IPS-NIHi7 (cell line): ENCODE measurements at regions not wholly inside any gene's neighbourhood (a gene's known extent, or its start where the extent isn't known, plus 50 kb on each side); places are given as distances from the start of the nearest gene placed in this dataset.

Experiments
- DNase-seq: peaks from one replicate; pipeline ENCODE4 v3.0.0; 2012; ENCODE audit warnings: mixed read lengths; ENCODE audit errors: extremely low spot score

- no peak for DNase-seq
Observed at GRCh38 chr14:100638211-100638855, 51.1 kb upstream of the BEGAIN start.

GRCh38 chr14:100639280-100639679 lies 52.1 kb upstream of the BEGAIN start:
- DNase-seq = no peak

GRCh38 chr14:100640471-100641273 lies 53.5 kb upstream of the BEGAIN start:
- no peak for DNase-seq

- no peak for DNase-seq
Observed at GRCh38 chr14:100641274-100641860, 54.1 kb upstream of the BEGAIN start.

- DNase-seq = no peak
Observed at GRCh38 chr14:100643426-100643825, 56.2 kb upstream of the BEGAIN start.

GRCh38 chr14:100644383-100644782 lies 57.2 kb upstream of the BEGAIN start:
- no peak for DNase-seq

GRCh38 chr14:100644784-100645183 lies 57.6 kb upstream of the BEGAIN start:
- DNase-seq = no peak

- DNase-seq = peak; percentile 96
Observed at GRCh38 chr14:100645196-100645981, 58.2 kb upstream of the BEGAIN start.

- DNase-seq = no peak
Observed at GRCh38 chr14:100645982-100646314, 58.7 kb upstream of the BEGAIN start.

GRCh38 chr14:100648474-100649172 lies 61.4 kb upstream of the BEGAIN start:
- no peak for DNase-seq

GRCh38 chr14:100649173-100649519 lies 61.9 kb upstream of the BEGAIN start:
- DNase-seq = no peak

GRCh38 chr14:100651999-100652508 lies 64.8 kb upstream of the BEGAIN start:
- no peak for DNase-seq

- no peak for DNase-seq
Observed at GRCh38 chr14:100652744-100653143, 65.5 kb upstream of the BEGAIN start.

GRCh38 chr14:100653409-100653808 lies 66.2 kb upstream of the BEGAIN start:
- DNase-seq = peak; percentile 71

GRCh38 chr14:100654025-100654813 lies 67.0 kb upstream of the BEGAIN start:
- DNase-seq = no peak

- peak; percentile 85 for DNase-seq
Observed at GRCh38 chr14:100654814-100655740, 67.9 kb upstream of the BEGAIN start.

GRCh38 chr14:100655741-100656085 lies 68.5 kb upstream of the BEGAIN start:
- DNase-seq = no peak

GRCh38 chr14:100656996-100657395 lies 69.7 kb upstream of the DLK1 start:
- no peak for DNase-seq

GRCh38 chr14:100657780-100658179 lies 68.9 kb upstream of the DLK1 start:
- no peak for DNase-seq
